WERI-Rb-1 (cell line): ENCODE measurements at regions not wholly inside any gene's neighbourhood (a gene's known extent, or its start where the extent isn't known, plus 50 kb on each side); places are given as distances from the start of the nearest gene placed in this dataset.

ENCODE experiments used
- DNase-seq: peaks from one replicate; pipeline ENCODE4 v3.0.0-alpha.2; 2020
- H3K27ac ChIP-seq: fragments of 250-450 bp; sonication (Bioruptor Pico); 2 replicates; pipeline ENCODE4 v1.5.1; 2020; ENCODE audit warnings: mild to moderate bottlenecking, moderate library complexity
- H3K27me3 ChIP-seq: fragments of 250-450 bp; sonication (Bioruptor Pico); 2 replicates; pipeline ENCODE4 v1.5.1; 2021; ENCODE audit warnings: mild to moderate bottlenecking, low read depth, moderate library complexity; ENCODE audit not compliant: insufficient read depth, severe bottlenecking
- H3K36me3 ChIP-seq: fragments of 250-450 bp; sonication (Bioruptor Pico); 2 replicates; pipeline ENCODE4 v1.5.1; 2020; ENCODE audit warnings: mild to moderate bottlenecking, moderate library complexity
- H3K4me3 ChIP-seq: 2 replicates; pipeline ENCODE4 v1.5.1; 2011; ENCODE audit warnings: low read depth, mild to moderate bottlenecking, control low read depth, low read length
- H3K9me3 ChIP-seq: fragments of 250-450 bp; sonication (Bioruptor Pico); 2 replicates; pipeline ENCODE4 v1.5.1; 2021; ENCODE audit warnings: mild to moderate bottlenecking, moderate library complexity; ENCODE audit not compliant: severe bottlenecking
- TF ChIP-seq, protein P1 (sequence below): IDR thresholded peaks from 2 replicates; pipeline ENCODE4 v1.5.1; 2011; ENCODE audit warnings: low read depth, mild to moderate bottlenecking, control low read depth, inconsistent platforms, low read length

DNA sequence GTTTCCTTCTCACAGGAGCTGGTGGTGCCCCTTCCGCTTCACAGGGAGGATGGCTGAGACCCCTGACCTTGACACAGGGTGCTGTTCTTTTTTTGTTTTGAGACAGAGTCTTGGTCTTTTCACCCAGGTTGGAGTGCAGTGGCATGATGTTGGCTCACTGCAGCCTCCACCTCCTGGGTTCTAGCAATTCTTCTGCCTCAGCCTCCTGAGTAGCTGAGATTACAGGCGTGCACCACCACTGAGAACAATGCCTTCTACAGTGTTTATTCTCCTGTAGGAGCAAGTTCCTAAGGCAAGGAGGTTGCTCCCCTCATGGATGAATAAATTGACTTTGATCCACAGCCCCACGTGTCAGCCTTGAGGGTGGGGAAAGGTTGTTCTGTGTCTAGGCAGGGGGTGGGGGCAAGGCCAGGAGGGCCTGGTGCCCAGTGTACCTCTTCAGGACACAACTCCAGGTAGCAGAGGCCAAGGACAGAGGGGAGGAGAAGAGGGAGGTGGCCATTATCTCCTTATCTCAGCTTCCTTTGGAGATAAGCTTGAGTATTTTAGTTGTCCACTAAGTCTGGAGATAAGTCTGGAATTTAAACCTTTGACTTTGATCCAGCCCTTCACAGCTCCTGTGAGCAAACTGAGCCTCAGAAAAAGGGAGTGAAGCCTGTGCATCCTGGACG lies 159.4 kb downstream of the SEC14L1 start:
- Histone ChIP-seq H3K9me3 (peaks cover 19% of the 10 kb centered on the region), H3K27me3 (no peaks in the 10 kb centered on the region), H3K4me3 (no peak overlapping the region), H3K36me3 (peaks cover 92% of the 10 kb centered on the region), H3K27ac (no peak overlapping the region)
- TF ChIP-seq, protein P1, sequence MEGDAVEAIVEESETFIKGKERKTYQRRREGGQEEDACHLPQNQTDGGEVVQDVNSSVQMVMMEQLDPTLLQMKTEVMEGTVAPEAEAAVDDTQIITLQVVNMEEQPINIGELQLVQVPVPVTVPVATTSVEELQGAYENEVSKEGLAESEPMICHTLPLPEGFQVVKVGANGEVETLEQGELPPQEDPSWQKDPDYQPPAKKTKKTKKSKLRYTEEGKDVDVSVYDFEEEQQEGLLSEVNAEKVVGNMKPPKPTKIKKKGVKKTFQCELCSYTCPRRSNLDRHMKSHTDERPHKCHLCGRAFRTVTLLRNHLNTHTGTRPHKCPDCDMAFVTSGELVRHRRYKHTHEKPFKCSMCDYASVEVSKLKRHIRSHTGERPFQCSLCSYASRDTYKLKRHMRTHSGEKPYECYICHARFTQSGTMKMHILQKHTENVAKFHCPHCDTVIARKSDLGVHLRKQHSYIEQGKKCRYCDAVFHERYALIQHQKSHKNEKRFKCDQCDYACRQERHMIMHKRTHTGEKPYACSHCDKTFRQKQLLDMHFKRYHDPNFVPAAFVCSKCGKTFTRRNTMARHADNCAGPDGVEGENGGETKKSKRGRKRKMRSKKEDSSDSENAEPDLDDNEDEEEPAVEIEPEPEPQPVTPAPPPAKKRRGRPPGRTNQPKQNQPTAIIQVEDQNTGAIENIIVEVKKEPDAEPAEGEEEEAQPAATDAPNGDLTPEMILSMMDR, result no peak
- DNase-seq, result no peak

DNA sequence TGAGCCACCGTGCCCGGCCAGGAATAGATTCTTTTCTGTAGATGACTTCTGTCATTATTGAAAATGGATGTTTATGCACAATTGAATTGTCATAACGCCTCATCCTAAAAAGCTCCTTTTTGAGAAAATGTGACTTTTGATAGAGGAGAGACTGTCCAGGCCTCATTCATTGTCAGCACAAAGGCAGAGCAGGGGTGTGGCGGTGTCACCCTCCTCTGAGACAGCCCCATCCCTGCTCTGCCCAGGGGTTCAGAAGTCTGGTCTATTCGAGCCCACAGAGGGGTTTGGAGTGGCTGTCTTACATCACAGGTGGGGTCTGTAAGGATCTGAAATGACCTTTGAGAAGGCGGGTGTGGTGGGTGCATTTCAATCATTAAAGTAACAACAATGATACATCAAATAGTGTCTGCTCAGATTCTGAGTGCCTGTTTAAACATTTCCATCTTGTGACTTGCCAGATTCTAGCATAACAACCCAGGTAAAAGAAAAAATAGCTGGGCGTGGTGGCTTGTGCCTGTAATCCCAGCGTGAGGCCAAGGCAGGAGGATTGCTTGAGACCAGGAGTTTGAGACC lies 161.0 kb downstream of the SEC14L1 start:
- TF ChIP-seq, protein P1, result no peak
- Histone ChIP-seq H3K9me3 (peaks cover 19% of the 10 kb centered on the region), H3K27me3 (no peaks in the 10 kb centered on the region), H3K36me3 (peaks cover 87% of the 10 kb centered on the region), H3K27ac (no peak overlapping the region), H3K4me3 (no peak overlapping the region)
- no peak for DNase-seq

DNA sequence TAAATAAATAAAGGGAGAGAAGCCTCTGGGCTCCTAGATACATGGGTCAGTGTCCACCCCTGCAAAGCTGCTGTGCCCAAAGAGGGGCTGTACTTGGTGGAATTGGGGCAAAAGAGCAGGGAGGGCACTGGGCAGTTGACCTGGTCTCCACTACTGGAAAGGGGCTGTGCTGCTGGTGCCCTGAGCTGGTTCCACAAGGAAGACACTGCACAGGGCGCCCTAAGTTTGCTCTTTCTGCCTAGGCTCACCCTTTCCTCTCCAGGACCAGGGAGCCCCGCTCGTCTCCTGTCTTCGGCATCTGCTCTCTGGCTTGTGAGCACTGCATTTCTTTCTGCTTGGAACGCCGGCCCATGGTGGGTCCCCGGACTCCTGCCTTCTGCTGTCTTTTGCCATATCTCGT lies 161.9 kb downstream of the SEC14L1 start:
- H3K27ac ChIP-seq, result no peak overlapping the region
- H3K27me3 ChIP-seq, result no peaks in the 10 kb centered on the region
- TF ChIP-seq, protein P1, result no peak
- peaks cover 87% of the 10 kb centered on the region for H3K36me3 ChIP-seq
- DNase-seq, result no peak
- peaks cover 13% of the 10 kb centered on the region for H3K9me3 ChIP-seq
- H3K4me3 ChIP-seq, result no peak overlapping the region

GRCh38 chr17:77303620-77304019 lies 162.9 kb downstream of the SEC14L1 start:
- TF ChIP-seq, protein P1, result no peak
- peaks cover 87% of the 10 kb centered on the region for H3K36me3 ChIP-seq
- H3K27ac ChIP-seq, result no peak overlapping the region
- H3K4me3 ChIP-seq, result no peak overlapping the region
- H3K27me3 ChIP-seq, result no peaks in the 10 kb centered on the region
- DNase-seq, result no peak
- peaks cover 7% of the 10 kb centered on the region for H3K9me3 ChIP-seq

DNA sequence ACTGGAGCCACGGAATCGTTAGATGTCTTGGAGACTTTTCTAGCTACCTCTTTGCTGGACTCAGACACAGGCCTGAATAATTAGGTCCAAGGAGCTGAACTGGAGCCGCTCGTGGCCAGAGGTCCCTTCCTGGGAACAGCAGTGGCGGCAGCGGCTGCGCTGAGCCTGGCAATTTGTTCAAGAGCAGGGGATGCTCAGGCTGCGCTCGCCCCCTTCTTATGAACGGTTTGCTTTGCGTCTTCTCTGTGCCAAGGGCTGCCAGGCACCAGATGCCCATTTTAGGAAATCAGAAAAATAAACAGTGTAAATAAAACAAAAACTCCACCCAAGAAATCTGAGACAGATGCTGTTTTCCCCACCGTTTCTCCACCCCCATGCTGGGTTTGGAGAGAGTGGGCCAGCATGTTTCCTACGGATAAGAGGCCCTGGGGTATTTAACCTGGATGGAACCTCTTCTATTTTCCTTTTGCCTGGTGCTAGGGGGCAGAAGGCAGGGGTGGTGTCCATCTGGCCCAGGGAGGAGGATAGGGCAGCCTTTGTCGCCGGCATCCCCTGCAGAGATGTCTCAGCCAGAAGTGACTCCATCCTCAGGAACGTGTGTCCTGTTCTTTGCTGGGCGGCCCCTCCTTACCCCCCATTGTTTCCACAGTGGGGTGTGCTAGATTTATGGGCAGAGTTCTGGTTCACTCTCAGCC lies 163.4 kb downstream of the SEC14L1 start:
- Histone ChIP-seq H3K27ac (no peak overlapping the region), H3K4me3 (no peak overlapping the region)
- DNase-seq, result no peak

More for the DNA sequence above, 163.4 kb downstream of the SEC14L1 start:
- Histone ChIP-seq H3K27me3 (no peaks in the 10 kb centered on the region), H3K36me3 (peaks cover 87% of the 10 kb centered on the region), H3K9me3 (peaks cover 1% of the 10 kb centered on the region)
- TF ChIP-seq, protein P1, result no peak
